ENCODE measurements at regions not wholly inside any gene's neighbourhood (a gene's known extent, or its start where the extent isn't known, plus 50 kb on each side); places are given as distances from the start of the nearest gene placed in this dataset.

DNA sequence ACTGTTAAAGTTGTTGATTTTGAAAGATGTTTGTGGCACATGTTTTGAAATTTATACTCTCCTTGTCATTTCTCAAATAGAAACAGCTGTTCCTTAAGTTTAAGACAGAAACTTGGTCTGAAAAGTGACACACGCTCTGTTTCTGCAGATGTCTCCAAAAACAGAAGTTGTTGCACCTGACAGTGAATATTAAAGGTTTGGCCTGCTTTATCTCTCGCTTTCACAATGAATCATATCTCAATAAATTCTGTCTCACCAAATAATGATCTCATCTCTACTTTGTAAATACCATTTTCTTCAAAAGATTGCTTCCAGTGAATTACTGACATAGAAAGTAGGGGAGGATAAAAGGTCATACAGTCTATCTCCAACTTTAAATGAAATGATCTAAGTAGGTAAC, 294.9 kb upstream of the SYT4 start:
- DNase-seq (ENCODE audit: low spot score) = no peak

GRCh38 chr18:43574974-43575373, 297.7 kb upstream of the SYT4 start:
- no peak for DNase-seq (ENCODE audit: low spot score)

DNA sequence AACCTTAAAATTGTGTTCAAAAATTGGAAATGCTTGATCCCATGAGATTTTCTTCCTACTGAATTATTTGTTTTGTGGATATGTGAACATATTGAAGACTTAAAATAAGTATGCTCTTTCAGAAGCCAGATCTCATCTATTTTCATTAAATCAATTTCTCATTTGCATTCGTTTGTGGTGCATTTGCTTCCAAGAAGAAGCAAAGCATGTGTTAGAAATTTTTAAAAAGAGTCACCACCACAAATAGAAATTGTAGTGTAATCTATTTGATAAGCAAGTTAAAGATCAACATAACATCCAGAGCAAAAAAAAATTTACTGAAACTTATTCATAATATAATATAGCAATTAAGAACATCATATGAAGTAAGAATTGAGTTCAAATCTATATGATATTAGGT, 300.9 kb upstream of the SYT4 start:
- no peak for DNase-seq (ENCODE audit: low spot score)

GRCh38 chr18:43578706-43579105, 301.4 kb upstream of the SYT4 start:
- DNase-seq (ENCODE audit: low spot score) = no peak

GRCh38 chr18:43581936-43582519, 304.7 kb upstream of the SYT4 start:
- DNase-seq (ENCODE audit: low spot score) = no peak

GRCh38 chr18:43587538-43588153, 310.4 kb upstream of the SYT4 start:
- DNase-seq (ENCODE audit: low spot score) = peak; percentile 59

DNA sequence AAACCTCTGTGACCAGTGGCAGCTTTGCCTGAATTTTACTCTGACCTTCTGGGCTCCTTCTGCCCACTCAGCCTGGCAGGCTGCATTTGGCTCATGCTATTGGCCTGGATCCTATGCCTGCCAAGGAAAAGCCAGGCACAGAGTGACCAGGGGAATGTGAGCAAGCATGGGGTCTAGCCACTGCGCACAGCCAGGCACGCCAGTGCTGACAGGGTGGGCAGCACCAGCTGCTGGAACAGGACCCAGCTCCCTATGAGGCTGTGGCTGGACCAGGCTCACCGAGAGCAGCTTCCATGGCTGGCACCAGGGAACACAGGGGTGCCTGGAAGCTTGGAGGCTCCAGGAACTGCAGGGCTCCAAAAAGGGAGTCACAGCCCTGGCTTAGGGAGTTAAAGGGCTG, 311.5 kb upstream of the SYT4 start:
- no peak for DNase-seq (ENCODE audit: low spot score)

DNA sequence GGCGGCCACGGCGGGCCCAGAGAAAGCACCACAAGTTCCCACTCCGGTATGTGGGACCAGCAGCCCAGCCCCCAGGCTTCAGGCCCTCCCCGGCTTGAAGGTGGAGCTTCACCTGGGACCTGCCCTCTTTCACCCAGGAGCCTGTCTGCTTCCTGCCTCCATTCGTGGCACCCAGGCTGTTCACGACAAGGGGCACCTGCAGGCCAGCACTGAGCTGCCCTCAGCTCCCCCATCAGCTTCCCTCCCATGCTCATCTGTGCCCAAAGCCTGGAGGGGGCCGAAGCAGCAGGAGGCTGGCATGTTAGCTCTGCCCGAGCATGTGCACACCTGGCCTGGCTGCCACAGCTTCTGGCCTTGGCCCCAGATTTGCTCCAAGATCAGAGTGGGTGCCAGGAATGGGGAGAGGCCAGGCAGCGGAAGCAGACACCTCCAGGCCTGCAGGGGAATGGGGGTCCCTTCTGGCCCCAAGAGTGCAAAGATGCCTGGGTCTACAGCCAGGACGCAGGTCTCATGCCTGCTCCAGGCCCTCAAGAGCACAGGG, 312.4 kb upstream of the SYT4 start:
- DNase-seq (ENCODE audit: low spot score) = no peak

DNA sequence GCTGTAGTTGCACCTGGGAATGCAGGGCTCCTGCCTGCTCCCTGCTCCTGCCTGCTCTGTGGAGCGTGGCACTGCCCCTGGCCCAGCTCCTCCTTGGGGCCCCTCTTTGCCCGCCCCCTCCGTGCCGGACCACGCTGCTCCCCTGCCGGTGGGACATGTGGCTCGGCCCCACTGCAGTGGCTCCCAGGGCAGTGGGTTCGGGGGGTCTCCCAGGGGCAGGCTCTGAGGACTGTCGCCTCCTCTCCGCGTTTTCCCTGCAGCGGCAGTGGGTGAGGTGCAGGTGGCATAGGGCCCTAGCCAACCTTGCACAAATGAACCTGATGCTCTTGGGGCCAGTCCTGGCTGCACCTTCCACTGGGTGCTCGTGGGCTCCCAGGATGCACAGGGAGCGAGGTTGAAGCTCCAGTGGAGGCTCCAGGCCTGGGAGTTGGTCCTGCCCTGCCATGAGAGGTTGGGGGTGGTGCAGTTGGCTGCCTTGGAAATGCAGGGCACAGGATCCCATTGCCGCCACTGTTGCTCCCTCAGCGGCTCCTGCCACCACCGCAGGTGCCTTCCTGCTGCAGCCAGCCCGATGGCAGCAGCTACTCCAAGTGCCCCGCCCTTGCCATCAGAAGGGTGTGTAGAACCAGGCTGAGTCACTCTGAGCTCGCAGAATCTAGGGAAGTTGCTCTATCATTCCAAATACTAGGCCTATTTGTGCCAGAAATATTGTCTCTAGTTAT, 313.1 kb upstream of the SYT4 start:
- DNase-seq (ENCODE audit: low spot score) = no peak

- DNase-seq (ENCODE audit: low spot score) = no peak
Observed at GRCh38 chr18:43592269-43592668, 315.0 kb upstream of the SYT4 start.

GRCh38 chr18:43596105-43596712, 318.9 kb upstream of the SYT4 start:
- peak; percentile 51 for DNase-seq (ENCODE audit: low spot score)

GRCh38 chr18:43601432-43601831, 324.1 kb upstream of the SYT4 start:
- DNase-seq (ENCODE audit: low spot score) = no peak

- DNase-seq (ENCODE audit: low spot score) = no peak
Observed at GRCh38 chr18:43605224-43605623, 327.9 kb upstream of the SYT4 start.

DNA sequence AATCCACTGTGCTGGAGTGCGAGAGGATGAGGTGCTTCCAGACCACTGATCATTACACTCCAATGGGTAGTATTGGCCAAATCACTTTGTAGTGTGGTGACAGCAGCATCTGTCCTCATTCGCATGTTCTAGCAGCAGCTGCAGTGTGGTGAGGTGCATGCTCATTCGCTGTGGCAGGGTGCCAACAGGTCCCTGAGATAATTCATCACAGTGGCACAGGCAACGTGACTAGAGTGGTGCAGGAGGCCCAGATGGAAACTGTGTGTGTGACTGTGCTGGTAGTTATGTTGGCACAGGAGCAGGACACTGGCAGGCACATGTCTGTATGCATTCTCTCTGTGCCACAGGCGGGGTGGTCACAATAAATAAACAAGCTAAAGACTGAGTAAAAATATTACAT, 329.5 kb upstream of the SYT4 start:
- DNase-seq (ENCODE audit: low spot score) = no peak

DNA sequence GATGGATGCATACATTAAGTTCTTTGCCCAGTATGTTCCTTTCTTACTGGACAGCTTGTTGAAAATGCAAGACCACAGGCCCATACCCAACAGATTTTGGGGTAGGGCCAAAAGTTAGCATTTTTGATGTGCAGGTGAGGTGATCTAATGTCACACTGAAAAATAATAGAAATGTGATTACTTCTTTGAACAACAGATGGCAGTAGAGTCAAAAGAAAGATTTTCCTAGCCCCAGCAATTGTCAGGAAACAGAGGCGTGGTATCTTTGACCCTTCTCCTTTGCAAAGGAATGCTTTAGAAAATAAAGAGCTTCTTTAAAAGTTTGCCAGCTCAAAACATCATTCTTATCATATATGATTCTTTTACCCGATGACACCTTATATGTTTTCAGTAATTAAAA, 343.6 kb upstream of the SYT4 start:
- DNase-seq (ENCODE audit: low spot score) = peak; percentile 33

DNA sequence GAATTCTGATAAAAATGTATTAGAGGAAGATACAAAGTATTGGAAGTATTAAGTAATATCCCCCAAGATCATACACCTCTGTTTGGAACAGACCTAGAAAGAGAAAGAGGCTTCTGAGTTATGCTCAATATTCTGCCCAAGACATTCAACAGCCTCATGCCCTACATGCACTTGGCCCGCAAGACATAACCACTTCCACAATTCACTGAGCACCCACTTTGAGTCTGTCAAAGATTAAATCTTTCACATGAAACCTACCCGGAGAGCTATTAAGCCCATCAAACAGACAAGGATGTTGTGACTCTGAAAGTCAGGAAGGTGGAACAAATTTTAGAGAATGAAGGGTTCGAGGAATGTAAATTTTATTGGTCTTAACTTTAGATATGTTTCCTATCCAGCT, 344.7 kb upstream of the SYT4 start:
- DNase-seq (ENCODE audit: low spot score) = no peak

- no peak for DNase-seq (ENCODE audit: low spot score)
Observed at GRCh38 chr18:43625582-43625981, 348.3 kb upstream of the SYT4 start.

GRCh38 chr18:43627848-43628530, 350.7 kb upstream of the SYT4 start:
- no peak for DNase-seq (ENCODE audit: low spot score)

- no peak for DNase-seq (ENCODE audit: low spot score)
Observed at GRCh38 chr18:43634994-43635393, 357.7 kb upstream of the SYT4 start.

GRCh38 chr18:43635397-43635796, 358.1 kb upstream of the SYT4 start:
- DNase-seq (ENCODE audit: low spot score) = no peak

DNA sequence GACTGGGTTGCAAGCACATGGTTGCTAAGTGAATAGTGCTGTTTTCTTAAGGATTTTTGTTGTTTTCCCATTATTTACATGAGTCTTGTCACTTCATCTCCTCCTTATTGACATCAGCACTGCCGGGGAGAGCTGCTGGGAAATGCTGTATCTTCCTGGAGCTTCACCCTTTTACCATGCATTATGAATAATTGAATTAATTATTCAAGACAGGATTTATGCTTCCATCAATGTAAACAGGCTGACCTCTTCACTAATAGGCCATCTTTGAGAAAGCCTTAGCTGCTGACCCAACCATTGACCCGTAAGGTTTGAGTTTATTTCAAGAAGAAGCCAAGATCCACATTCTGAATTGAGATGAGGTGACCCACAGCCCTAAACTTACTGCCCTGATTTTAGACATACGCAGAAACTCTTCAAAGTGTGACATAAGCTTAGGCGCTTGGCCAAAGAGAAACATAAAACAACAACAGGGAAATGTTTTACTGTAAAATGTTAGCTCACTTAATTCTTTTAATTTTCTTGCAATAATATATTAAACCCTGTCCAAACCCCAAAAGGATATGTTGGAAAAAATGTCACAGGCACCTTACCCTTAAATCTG, 365.5 kb upstream of the SYT4 start:
- no peak for DNase-seq (ENCODE audit: low spot score)

DNA sequence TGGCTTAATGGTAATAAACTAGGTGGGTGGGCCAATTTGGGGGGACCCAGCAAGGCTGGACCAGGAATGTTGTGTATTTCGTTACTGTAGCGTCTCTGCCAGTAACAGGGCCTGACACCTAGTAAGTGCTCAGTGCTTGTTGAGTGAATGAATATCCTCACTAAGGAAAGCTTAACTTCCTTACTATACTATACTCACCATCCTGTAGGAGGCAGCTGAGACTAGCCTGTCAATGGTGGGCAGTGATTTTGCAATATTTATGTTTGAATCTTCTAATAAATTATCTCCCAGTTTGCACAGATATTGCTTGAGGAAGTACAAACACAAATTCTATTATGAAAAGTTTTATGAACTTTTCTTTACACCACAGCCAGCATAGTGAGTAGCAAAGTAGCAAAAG, 370.7 kb upstream of the SYT4 start:
- no peak for DNase-seq (ENCODE audit: low spot score)

All from GM03348 (cell line).